ENCODE measurements at regions not wholly inside any gene's neighbourhood (a gene's known extent, or its start where the extent isn't known, plus 50 kb on each side); places are given as distances from the start of the nearest gene placed in this dataset.

DNA sequence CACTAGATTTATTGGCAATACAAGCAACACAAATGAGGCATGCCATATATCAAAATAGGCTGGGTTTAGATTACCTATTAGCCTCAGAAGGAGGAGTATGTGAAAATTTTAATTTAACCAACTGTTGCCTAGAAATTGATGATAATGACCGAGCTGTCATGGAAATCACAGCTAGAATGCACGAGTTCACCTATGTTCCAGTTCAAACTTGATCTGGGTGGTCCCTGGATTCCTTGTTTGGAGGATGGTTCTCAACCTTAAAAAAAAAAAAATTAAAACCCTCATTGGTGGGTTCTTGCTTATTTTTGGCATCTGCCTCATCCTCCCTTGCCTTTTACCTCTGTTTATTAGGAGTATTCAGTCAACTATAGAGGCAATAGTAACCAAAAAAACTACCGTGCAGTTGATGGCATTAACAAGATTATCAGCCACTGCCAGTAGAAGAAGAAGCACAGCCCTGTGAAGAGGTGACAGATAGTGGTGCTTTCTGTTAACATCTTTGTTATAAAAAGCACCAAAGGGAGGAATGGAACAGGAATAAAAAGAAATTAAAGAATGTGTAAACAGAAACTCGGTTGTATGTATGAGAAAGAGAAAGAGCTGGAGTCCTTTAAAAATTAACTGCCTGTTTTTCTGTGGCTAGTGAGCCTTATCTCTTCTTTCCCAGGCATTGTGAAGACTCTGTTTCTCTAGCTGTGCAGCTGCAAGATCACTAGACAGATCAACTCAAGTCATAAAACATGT, 106.4 kb downstream of the ZNF429 start:
- Histone ChIP-seq H3K9me3 (replicated peaks; ENCODE audit: control insufficient read depth, insufficient read depth, low read depth, low read length) (peaks cover 6% of the 10 kb centered on the region; the same call in 1 of the 2 replicates), H3K9ac (ENCODE audit: insufficient read depth in 1 of 2, low read depth in 2 of 2, low read length in 2 of 2) (peak overlapping the region in 1 of 2 experiments; percentile 61; a peak in 2 of 4 replicates), H2AFZ (ENCODE audit: low read depth, low read length) (peak overlapping the region; percentile 89), H3K4me2 (ENCODE audit: insufficient read depth, low read length) (peak overlapping the region; percentile 69), H3K79me2 (ENCODE audit: control insufficient read depth, insufficient read depth, low read length) (no peaks in the 10 kb centered on the region), H3K36me3 (ENCODE audit: control insufficient read depth, insufficient read depth, low read length) (no peaks in the 10 kb centered on the region), H3K4me1 (replicated peaks in 1 of 2; ENCODE audit: control insufficient read depth in 2 of 2, insufficient read depth in 2 of 2, low read length in 2 of 2) (peaks cover 8 to 35% of the 10 kb centered on the region in 2 experiments), H3K27me3 (ENCODE audit: control insufficient read depth in 2 of 2, insufficient read depth in 2 of 2, low read length in 2 of 2) (no peaks in the 10 kb centered on the region), H3K9me1 (ENCODE audit: control insufficient read depth, insufficient read depth, low read length) (no peaks in the 10 kb centered on the region), H4K20me1 (replicated peaks; ENCODE audit: control insufficient read depth, insufficient read depth, low read length) (no peaks in the 10 kb centered on the region), H3K27ac (ENCODE audit: extremely low read depth, low read depth, low read length) (peak overlapping the region; percentile 90), H3K4me3 (no peak overlapping the region; the same call in 1 of the 2 replicates)
- CTCF ChIA-PET (ENCODE audit: low intra/inter-chr PET ratio): no interaction called here
- intact Hi-C loops (cut with micrococcal nuclease): loop anchor here (5.0 kb wide), 1 partner anchor 155 kb away; no protein-coding TSS in a partner anchor
- DNase-seq (ENCODE audit: extremely low read depth in 1 of 4, low spot score in 3 of 4): peak in 1 of 4 experiments; percentile 50
- POLR2A ChIA-PET: interaction anchor here (0.6 to 1.5 kb wide), 6 partner anchors 9 to 450 kb away, joined by 3 to 6 read pairs (median 3); no protein-coding TSS in a partner anchor
- WGBS (ENCODE audit: insufficient coverage, low coverage, missing lambda C conversion rate): 0% methylated on average over 4 of the region's 4 CpGs
- in situ Hi-C loops (cut with MboI): no loop called here
- ATAC-seq: peak; percentile 79
- FAIRE-seq: no peak
- no TSS peak for BruUV-seq (replicated peaks)
- TF ChIP-seq GTF2F1 (IDR thresholded peaks at IDR 0.05; ENCODE audit: low read depth, low read length) (no peak), EHMT2 (IDR thresholded peaks at IDR 0.05) (no peak), ZNF445 (CRISPR knock-in tag; IDR thresholded peaks at IDR 0.05; ENCODE audit: low read depth) (no peak), TAF7 (tag; IDR thresholded peaks at IDR 0.05) (0 out of 2 replicates have a peak, but pooled peaks have one; percentile 38), ATF3 (IDR thresholded peaks at IDR 0.05) (no peak; the same call in 1 of the 2 replicates), ATF3 (CRISPR knock-in tag; conservative IDR thresholded peaks at IDR 0.05) (no peak), HDAC2 (IDR thresholded peaks at IDR 0.05) (no peak), GABPB2 (CRISPR knock-in tag; conservative IDR thresholded peaks at IDR 0.05) (no peak), BCLAF1 (IDR thresholded peaks at IDR 0.05; ENCODE audit: borderline replicate concordance in 1 of 2, control insufficient read depth in 1 of 2, low read depth in 2 of 2, low read length in 1 of 2) (no peak), GABPA (tag; conservative IDR thresholded peaks at IDR 0.05; ENCODE audit: low read depth) (no peak), SAFB2 (IDR thresholded peaks at IDR 0.05; ENCODE audit: borderline replicate concordance, low read depth, low read length, severe bottlenecking) (no peak), SP2 (IDR thresholded peaks at IDR 0.05; ENCODE audit: extremely low read depth, low read depth, low read length, poor library complexity, severe bottlenecking) (no peak), MBD2 (IDR thresholded peaks at IDR 0.05; ENCODE audit: borderline replicate concordance, low read depth) (no peak), GATA2 (CRISPR knock-in tag; IDR thresholded peaks at IDR 0.05) (peak; percentile 29; the same call in 1 of the 2 replicates), POLR2B (IDR thresholded peaks at IDR 0.05; ENCODE audit: low read depth, partially characterized antibody) (no peak), NR2C2 (CRISPR knock-in tag; IDR thresholded peaks at IDR 0.05) (no peak), NR2C2 (tag; IDR thresholded peaks at IDR 0.05) (peak; percentile 52), BDP1 (IDR thresholded peaks at IDR 0.05; ENCODE audit: insufficient read depth, insufficient read length) (no peak), ZNF224 (CRISPR knock-in tag; IDR thresholded peaks at IDR 0.05) (no peak)

All from K562 (cell line).